ENCODE measurements at regions not wholly inside any gene's neighbourhood (a gene's known extent, or its start where the extent isn't known, plus 50 kb on each side); places are given as distances from the start of the nearest gene placed in this dataset.

DNA sequence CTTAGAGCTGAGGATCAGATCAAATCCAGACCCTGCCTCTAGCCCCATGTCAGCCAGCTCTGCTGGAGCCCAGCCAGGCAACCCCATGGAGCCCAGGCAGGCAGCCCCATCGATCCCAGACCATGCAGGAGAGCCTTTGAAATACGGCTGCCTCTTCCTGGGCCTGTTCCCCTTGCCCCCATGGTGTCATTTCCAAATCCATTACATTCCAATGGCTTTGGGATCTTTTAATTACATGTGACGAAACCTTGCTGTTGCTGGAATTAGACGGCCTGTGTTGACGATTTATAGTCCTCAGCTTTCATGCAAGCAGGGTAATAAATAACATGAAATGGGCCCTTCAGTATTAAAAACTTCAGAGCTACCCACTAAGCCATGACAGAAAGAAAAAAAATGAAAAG is 75.8 kb upstream of the SLC14A2 start:
- ChIA-PET CTCF (no interaction called here), POLR2A (no interaction called here)
- Mint-ChIP-seq H3K4me3 (ENCODE audit: unreplicated experiment) (no peak overlapping the region), H3K27me3 (ENCODE audit: insufficient read depth, unreplicated experiment) (no peaks in the 10 kb centered on the region), H3K27ac (ENCODE audit: unreplicated experiment) (no peak overlapping the region), H3K9me3 (ENCODE audit: unreplicated experiment) (peaks cover 16% of the 10 kb centered on the region), H3K36me3 (ENCODE audit: insufficient read depth, unreplicated experiment) (no peaks in the 10 kb centered on the region), H3K4me1 (ENCODE audit: low read depth, unreplicated experiment) (peaks cover 15% of the 10 kb centered on the region)
- Histone ChIP-seq H3K4me3 (ENCODE audit: low read depth, low read length) (no peak overlapping the region), H3K27me3 (replicated peaks; ENCODE audit: control insufficient read depth, insufficient read depth, low read length) (no peaks in the 10 kb centered on the region), H3K36me3 (ENCODE audit: control insufficient read depth, insufficient read depth, low read length) (no peaks in the 10 kb centered on the region), H3K4me1 (peaks cover 12% of the 10 kb centered on the region), H3K9me3 (no peaks in the 10 kb centered on the region)
- no peak for DNase-seq
- BruUV-seq (replicated peaks), result no TSS peak
- intact Hi-C loops (cut with micrococcal nuclease; ENCODE audit: unreplicated experiment), result no loop called here
- TF ChIP-seq, protein P1, sequence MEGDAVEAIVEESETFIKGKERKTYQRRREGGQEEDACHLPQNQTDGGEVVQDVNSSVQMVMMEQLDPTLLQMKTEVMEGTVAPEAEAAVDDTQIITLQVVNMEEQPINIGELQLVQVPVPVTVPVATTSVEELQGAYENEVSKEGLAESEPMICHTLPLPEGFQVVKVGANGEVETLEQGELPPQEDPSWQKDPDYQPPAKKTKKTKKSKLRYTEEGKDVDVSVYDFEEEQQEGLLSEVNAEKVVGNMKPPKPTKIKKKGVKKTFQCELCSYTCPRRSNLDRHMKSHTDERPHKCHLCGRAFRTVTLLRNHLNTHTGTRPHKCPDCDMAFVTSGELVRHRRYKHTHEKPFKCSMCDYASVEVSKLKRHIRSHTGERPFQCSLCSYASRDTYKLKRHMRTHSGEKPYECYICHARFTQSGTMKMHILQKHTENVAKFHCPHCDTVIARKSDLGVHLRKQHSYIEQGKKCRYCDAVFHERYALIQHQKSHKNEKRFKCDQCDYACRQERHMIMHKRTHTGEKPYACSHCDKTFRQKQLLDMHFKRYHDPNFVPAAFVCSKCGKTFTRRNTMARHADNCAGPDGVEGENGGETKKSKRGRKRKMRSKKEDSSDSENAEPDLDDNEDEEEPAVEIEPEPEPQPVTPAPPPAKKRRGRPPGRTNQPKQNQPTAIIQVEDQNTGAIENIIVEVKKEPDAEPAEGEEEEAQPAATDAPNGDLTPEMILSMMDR (IDR thresholded peaks at IDR 0.05; ENCODE audit: insufficient read depth in 1 of 2, low read depth in 1 of 2, low read length in 1 of 2, severe bottlenecking in 1 of 2, unreplicated experiment in 1 of 2), result no peak

DNA sequence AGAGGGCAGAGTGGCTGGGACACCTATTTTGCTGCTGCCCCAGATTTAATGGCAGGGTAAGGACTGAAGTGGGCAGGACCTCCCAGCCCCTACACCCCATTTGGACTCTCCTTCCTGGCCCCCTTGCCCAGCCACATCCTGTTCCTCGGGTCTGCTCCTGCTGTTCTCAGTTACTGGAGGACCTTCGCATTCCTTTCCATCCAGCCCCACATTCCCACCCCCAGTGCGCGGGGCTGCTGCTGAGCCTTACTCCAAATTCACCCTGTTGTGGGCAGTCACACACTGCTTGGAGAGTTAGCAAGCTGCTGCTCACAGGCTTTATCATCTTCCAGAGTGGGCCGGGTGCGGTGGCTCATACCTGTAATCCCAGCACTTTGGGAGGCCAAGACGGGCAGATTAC is 75.2 kb upstream of the SLC14A2 start:
- H3K9me3 Mint-ChIP-seq (ENCODE audit: unreplicated experiment), result peaks cover 16% of the 10 kb centered on the region
- ChIA-PET POLR2A (no interaction called here), CTCF (no interaction called here)
- H3K27ac Mint-ChIP-seq (ENCODE audit: unreplicated experiment), result no peak overlapping the region
- no peaks in the 10 kb centered on the region for H3K27me3 ChIP-seq (replicated peaks; ENCODE audit: control insufficient read depth, insufficient read depth, low read length)
- DNase-seq, result no peak
- no peak overlapping the region for H3K4me3 ChIP-seq (ENCODE audit: low read depth, low read length)
- no peaks in the 10 kb centered on the region for H3K36me3 ChIP-seq (ENCODE audit: control insufficient read depth, insufficient read depth, low read length)
- BruUV-seq (replicated peaks), result no TSS peak
- no peaks in the 10 kb centered on the region for H3K36me3 Mint-ChIP-seq (ENCODE audit: insufficient read depth, unreplicated experiment)
- H3K4me1 Mint-ChIP-seq (ENCODE audit: low read depth, unreplicated experiment), result peaks cover 15% of the 10 kb centered on the region
- peaks cover 12% of the 10 kb centered on the region for H3K4me1 ChIP-seq
- H3K4me3 Mint-ChIP-seq (ENCODE audit: unreplicated experiment), result no peak overlapping the region
- intact Hi-C loops (cut with micrococcal nuclease; ENCODE audit: unreplicated experiment), result no loop called here
- no peaks in the 10 kb centered on the region for H3K27me3 Mint-ChIP-seq (ENCODE audit: insufficient read depth, unreplicated experiment)
- no peaks in the 10 kb centered on the region for H3K9me3 ChIP-seq
- TF ChIP-seq, protein P1 (IDR thresholded peaks at IDR 0.05; ENCODE audit: insufficient read depth in 1 of 2, low read depth in 1 of 2, low read length in 1 of 2, severe bottlenecking in 1 of 2, unreplicated experiment in 1 of 2), result no peak

DNA sequence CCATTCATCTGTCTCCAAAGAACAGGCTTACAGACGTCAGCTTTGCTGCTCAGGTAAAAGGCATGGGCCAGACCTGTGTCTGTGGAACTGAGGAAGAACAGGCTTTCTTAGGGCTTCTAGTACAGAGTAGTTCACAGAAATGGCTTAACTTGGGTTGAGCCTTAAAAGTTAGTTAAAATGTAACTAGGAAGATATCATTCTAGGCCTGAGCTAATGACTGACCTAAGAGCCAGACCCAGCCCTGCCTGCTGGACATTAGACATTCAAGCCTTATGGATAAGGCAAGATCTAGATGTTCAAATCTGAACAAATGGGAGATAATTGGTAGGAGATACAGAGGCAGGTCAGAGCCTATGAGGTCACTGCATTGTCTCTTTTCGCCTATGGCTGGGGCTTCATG is 73.9 kb upstream of the SLC14A2 start:
- no peak overlapping the region for H3K4me3 Mint-ChIP-seq (ENCODE audit: unreplicated experiment)
- peaks cover 16% of the 10 kb centered on the region for H3K9me3 Mint-ChIP-seq (ENCODE audit: unreplicated experiment)
- no peaks in the 10 kb centered on the region for H3K27me3 Mint-ChIP-seq (ENCODE audit: insufficient read depth, unreplicated experiment)
- H3K27me3 ChIP-seq (replicated peaks; ENCODE audit: control insufficient read depth, insufficient read depth, low read length), result no peaks in the 10 kb centered on the region
- peaks cover 12% of the 10 kb centered on the region for H3K4me1 ChIP-seq
- CTCF ChIA-PET, result no interaction called here
- H3K27ac Mint-ChIP-seq (ENCODE audit: unreplicated experiment), result no peak overlapping the region
- intact Hi-C loops (cut with micrococcal nuclease; ENCODE audit: unreplicated experiment), result no loop called here
- no peak overlapping the region for H3K4me3 ChIP-seq (ENCODE audit: low read depth, low read length)
- H3K36me3 Mint-ChIP-seq (ENCODE audit: insufficient read depth, unreplicated experiment), result no peaks in the 10 kb centered on the region
- TF ChIP-seq, protein P1 (IDR thresholded peaks at IDR 0.05; ENCODE audit: insufficient read depth in 1 of 2, low read depth in 1 of 2, low read length in 1 of 2, severe bottlenecking in 1 of 2, unreplicated experiment in 1 of 2), result no peak
- H3K4me1 Mint-ChIP-seq (ENCODE audit: low read depth, unreplicated experiment), result peaks cover 15% of the 10 kb centered on the region
- DNase-seq, result no peak
- BruUV-seq (replicated peaks), result no TSS peak
- POLR2A ChIA-PET, result no interaction called here
- H3K36me3 ChIP-seq (ENCODE audit: control insufficient read depth, insufficient read depth, low read length), result no peaks in the 10 kb centered on the region
- no peaks in the 10 kb centered on the region for H3K9me3 ChIP-seq

Measured in Caco-2 (cell line).